DMS79 treated with DMSO at 0.1 percent for 48 hours (cell line): ENCODE measurements at regions not wholly inside any gene's neighbourhood (a gene's known extent, or its start where the extent isn't known, plus 50 kb on each side); places are given as distances from the start of the nearest gene placed in this dataset.
"Not testable (repeated sequence)": the region's sequence is repeated elsewhere in the genome, so short reads cannot be mapped to it uniquely, and the experiment has no call there.

Source experiments
- DNase-seq: peaks from one replicate; lab custom pipeline; 2025; lab: John Stamatoyannopoulos, UW

DNA sequence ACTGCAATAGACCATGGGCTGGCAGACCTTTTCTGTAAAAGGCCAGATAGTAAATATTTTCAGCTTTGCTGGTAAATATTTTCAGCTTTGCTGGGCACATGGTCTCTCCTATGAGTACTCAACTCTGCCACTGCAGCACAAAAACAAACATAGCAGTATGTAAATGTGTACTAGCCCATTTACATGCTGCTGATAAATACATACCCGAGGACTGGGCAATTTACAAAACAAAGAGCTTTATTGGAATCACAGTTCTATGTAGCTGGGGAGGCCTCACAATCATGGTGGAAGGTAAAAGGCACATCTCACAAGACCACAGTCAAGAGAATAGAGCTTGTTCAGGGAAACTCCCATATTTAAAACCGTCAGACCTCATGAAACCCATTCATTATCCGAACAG, 793.0 kb downstream of the EDEM1 start:
- no peak for DNase-seq

DNA sequence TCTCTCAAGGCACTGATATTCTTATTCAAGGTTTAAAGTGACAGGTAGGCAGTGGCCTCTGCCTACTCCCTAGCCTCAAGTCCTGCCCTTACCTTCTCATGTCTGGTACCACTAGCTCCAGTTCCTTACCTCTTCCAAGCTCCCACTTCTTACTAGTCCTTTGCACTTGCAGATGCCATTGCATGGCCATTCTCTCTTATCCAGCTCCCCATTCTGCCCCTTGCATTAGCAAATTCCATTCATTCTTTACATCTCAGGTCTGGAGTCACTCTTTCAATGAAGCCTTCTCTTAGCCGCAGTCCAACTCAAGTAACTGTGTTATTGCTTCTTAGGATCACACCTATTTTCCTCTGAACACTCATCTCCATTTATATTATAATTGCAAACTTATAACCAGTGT, 807.1 kb downstream of the EDEM1 start:
- no peak for DNase-seq

DNA sequence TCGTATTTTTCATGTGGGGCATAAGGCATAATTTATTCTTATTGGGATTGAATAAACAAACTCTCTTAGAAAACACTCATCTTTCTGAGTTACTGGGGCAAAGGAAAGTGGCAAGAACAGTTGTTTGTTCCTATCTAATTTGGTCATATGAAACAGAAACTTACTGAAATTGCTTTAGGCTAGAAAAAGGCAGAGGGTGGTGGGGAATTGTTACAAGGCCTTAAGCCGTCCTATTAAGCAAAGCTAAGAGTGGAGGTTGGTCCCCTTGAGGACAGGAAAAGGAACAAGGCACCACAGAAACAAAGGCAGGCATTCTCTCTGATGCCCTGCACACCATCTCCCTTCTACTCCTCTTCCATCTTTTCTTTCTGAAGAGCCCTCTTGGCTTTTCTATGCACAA, 830.9 kb downstream of the EDEM1 start:
- DNase-seq, result no peak

DNA sequence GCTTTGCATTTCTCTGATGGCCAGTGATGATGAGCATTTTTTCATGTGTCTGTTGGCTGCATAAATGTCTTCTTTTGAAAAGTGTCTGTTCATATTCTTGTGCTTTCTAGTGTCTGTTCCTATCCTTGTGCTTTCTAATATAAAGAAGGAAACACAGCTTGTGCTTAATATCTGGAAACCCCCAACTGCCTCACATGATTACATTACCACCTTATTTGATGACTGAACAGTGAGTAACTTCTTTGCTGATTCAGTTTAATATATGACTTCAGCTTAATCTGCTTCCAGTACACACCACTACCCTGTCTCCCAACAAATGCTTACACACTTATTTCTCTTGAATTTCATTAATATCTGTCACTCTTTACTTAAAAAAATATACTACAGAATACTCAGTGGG, 835.1 kb downstream of the EDEM1 start:
- DNase-seq, result no peak

DNA sequence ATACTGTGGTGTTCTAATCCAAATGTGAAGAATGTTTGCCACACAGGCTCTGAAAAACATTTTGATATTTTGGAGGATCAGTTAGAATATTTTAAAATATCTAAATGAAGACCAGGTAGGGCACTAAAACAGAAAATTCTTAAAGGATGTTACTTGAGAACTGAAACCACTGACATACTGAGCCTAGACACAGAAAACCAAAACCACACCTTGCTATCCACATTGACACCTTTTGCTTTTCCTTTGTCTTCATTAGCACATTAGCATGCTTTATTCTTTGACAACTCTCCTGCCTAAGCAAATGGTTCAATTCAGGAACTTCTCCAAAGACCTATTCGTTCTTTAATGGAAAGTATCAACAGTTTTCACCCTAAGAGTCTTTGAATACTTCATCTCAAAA, 835.9 kb upstream of the GRM7 start:
- no peak for DNase-seq

DNA sequence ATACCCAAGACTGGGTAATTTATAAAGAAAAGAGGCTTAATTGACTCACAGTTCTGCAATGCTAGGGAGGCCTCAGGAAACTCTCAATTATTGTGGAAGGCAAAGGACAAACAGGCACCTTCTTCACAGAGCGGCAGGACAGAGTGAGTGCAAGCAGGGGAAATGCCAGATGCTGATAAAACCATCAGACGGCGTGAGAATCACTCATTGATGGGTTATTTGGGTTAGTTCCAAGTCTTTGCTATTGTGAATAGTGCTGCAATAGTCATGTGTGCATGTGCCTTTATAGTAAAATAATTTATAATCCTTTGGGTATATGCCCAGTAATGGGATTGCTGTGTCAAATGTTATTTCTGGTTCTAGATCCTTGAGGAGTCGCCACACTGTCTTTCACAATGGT, 830.3 kb upstream of the GRM7 start:
- not testable (repeated sequence) for DNase-seq

DNA sequence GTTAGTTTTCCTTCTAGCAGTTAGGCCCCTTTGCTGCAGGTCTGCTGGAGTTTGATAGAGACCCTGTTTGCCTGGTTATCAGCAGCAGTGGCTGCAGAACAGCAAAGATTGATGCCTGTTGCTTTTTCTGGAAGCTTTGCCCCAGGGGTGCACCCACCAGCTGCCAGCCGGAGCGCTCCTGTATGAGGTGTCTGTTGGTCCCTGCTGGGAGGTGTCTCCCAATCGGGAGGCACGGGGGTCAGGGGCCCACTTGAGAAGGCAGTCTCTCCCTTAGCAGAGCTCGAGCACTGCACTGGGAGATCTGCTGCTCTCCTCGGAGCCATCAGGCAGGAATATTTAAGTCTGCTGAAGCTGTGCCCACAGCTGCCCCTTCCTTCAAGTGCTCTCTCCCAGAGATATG, 825.3 kb upstream of the GRM7 start:
- DNase-seq, result no peak

DNA sequence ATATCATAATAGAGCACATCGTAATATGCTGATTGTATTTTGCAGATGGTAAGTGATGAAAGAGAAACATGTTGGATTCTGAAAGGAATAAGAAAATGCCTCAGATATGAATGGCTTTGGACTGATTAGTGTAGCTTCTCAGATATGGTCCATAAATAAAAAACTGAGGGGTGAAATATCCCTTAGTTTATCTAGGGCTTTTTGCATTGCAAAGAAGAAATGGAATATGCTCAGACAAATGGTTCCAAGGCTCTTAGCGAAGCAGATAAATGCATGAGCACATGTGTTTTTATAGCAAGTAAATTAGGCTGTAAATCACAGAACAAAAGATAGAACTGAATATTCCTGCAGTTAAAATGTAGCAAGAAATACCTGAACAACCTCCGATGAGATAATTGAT, 820.9 kb upstream of the GRM7 start:
- peak; percentile 5 for DNase-seq

DNA sequence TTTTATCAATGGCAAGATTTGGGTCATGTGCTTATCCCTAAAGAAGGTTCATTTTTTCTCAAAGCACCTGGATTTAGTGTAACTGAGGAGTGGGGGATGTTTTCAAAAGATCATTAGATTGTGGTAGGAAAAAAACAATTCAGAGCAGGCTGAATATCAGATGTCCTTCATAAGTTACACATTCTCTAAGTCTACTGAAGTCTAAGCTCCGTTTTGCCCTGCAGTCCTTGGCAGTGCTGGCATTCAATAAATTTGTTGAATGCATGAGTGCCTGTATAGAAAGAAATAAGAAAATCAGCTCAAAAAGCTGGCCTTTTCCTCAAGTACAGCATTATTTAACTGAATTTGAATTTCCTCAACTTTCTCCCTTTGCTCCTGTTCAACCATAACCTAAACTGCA, 819.0 kb upstream of the GRM7 start:
- DNase-seq, result no peak

DNA sequence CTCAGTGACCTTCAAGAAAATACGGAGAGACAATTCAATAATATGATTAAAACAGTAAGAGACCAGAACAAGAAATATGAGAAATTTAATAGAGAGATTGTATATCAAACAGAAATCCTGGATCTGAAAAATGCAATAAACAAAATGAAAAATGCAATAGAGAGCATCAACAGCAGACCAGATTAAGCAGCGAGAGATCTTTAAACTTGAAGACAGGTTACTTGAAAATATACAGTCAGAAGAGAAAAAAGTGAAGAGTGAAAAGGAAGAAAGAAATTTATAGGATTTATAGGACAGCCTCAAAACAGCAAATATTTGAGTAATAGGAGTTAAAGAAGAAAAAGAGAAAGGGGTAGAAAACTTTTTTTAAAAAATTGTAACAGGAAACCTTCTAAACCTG, 813.9 kb upstream of the GRM7 start:
- DNase-seq, result no peak

DNA sequence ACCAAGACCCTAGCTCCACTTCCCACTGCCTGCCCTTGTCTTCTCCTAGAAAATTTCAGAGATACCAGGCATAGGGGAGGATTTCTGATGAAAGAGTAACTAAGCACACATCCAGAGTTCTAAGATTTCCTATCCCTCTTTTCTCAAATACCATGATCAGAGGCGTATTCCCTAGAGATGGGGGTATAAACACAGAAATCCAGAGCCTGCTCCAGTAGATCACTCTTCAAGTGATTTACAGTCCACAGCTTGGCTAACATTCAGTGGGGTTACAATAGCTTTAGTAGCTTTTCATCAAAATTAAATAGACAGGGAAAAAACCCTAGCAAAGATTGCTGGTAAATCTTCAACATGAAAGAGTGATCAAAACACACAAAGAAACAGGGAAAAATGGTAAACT, 800.7 kb upstream of the GRM7 start:
- DNase-seq, result no peak

DNA sequence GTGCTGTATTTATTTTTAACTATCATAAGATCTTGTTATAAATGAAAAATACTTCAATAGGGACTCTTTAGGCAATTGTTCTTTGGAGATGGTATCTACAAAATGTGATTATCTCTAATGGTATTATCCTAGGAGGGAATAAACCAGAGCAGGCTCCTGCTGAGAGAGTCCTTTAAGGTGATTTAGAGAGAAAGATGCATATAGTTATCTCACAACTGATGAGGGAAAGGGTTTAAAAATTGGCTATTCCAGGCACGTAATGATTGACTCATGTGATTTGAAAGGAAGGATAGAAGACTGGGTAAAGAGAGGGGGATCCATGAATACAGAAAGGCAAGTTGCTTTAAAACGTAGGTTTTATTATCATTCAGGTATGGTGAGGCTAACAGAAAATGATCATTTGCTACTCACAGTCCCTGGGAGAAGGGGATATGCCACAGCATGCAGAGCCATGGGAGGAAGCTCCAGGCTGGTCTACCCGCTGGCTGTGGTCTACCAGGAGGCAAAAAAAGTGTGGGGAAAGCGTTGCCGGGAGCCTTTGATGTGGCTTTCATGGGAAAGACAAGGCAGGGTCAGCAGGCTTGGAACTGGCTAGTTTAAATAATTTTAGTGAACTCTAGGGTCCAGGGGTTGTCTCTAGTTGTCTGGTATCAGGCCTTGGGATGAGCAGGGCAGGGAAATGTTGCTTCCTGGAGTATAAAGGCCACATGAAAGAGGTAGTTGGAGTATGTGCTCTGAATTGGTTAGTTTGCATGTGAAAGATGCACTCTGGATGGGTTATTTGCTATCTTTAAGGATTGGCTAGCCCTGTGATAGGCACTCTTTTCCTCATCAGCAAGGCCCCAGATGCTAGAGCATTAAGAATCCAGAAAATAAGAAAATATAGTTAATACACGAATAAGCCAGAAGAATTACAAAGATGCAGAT, 798.4 kb upstream of the GRM7 start:
- DNase-seq, result no peak

DNA sequence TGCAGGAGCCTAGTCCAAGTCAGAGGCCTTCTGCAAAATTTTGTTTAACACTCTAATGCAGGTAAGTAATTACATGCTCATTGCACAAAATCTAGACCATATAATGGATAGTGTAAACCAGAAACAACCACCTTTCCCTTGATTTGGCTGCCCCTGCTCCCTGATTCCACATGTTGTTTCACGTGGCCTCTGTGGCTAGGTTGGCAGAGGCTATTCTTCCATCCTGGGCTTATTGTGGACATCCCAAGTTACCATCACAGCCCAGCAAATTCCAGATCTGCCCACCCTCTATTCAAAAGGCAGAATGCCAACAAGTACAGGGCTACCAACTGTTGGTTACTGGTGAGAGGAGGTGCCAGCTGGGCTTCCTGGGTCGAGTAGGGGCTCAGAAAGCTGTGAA, 794.5 kb upstream of the GRM7 start:
- no peak for DNase-seq

DNA sequence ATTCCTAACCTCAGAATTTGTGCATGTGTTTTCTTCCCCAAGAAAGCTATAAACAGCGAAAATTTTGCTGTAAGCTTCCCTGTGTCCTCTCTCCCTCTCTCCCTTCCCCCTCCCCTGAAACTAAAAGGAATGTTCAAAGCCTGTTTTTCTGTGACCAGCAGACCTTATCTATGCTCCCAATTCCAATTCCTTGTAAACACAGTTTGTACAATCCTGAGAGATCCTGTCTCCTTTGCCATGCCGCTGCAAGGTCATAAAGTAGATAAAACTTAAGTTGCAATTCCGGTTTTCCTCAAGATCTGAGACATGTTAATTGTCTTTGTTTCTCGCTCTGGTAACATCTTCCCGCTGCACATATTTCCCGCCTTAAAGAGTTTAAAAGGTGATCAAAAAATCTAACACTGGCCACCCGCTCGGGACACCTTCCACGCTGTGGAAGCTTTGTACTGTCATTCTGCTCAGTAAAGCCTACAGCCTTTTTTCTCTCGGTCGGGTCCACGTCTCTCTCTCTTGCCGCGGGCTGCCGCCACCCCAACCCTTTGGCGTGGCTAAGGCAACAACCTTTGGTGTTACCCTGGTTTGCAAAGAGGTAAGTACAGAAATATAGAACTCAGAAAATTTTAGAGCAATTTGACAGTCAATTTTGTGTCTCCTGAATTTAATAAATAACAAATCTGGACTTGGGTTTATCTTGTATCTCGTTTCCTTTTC, 793.9 kb upstream of the GRM7 start:
- not testable (repeated sequence) for DNase-seq

DNA sequence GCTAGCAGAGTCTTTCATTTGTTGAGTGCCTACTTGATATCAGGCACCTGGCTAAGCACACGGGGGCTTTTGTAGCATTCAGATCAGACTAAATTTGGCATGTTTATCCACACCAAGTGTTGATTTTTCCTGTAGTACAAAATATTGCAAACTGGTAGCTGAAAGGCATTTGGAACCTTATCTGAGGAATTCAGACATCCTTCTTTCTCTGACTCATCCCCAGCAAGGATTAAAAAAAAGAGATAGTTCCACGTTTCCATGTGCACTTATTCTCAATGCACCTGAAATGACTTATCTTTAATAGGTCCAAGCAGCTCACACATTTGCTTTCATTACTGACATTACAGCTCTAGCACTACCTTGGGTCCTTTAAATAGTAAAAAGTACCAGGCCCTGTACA, 786.0 kb upstream of the GRM7 start:
- DNase-seq, result no peak

DNA sequence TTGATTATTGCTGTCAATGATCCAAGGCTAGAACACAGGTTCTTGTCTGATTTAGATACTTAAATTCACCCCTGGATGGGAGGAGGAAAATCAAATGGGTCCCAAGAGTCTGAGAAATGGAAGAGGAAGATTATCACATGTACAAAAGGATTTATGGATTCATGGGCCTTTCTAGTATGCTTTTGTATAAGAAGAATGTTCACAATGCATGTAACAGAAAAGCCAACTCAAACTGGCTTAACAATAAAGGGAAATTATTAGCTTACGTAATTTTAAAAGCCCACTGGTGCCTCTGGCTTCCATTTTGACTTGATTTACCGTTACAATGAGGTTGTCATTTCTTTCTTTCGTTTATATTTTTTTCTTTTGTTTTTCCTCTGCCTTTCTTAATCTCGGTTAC, 782.5 kb upstream of the GRM7 start:
- DNase-seq, result no peak

DNA sequence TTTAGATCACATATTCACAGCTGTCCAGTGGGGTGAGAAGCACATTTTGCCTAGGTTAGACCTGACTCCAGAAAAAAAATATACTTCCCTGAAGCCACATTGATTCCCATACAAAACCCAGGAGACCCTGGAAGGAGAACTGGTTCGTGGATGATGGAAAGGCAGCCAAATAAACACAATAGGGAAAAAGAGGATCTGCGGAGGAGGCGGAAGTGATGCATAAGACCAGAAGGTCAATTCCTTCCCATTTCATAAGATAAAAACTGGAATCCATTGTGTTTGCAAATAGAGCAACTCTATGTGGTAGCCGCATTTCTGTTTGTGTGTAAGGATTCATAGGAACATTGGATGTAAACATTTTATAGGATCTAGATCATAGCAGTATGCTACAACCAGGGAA, 781.9 kb upstream of the GRM7 start:
- DNase-seq, result no peak

DNA sequence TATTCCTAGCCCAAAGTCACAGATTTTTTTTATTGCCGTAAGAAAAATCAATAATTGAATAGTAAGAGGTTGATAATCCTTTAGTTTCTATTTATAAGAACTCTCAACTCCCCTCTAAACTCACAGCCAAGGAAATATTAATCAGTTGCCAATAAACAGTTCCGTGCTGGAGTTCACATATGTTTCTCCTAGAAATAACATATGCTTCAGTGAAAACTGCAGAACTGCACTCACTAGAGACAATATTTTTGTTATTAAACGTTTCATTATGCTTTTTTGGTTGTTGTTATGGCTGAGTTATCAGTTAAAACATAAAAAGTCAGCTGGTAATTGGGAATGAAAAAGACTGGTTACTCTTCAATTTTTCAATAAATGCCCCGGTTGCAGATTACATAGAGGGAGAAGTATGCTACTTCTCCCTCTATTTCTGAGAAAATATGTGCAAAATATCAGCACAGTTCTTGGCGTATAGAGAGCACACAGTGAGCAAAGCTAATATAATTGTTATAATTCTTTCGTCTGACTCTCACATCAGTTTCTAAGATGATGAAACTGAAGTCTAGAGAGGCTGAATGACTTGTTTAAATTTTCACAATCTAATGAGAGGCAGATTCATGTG, 781.2 kb upstream of the GRM7 start:
- no peak for DNase-seq

DNA sequence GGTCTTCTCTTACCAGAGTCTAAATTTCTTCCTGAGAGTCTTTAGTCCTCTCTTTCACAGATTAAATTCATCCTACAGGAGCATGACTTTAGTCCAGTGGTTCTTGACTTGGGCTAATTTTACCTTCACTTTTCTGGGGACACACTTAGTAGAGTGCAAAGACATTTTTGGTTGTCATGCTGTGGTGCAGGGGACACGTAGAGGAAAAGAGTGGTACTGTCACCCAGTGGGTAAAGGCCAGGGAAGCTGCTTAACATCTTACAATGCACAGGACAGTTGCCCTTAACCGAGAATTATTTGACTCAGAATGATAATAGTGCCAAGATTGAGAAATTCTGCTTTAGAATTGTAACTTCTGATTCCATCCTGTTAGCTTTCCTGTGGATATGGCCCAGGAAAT, 772.5 kb upstream of the GRM7 start:
- no peak for DNase-seq

DNA sequence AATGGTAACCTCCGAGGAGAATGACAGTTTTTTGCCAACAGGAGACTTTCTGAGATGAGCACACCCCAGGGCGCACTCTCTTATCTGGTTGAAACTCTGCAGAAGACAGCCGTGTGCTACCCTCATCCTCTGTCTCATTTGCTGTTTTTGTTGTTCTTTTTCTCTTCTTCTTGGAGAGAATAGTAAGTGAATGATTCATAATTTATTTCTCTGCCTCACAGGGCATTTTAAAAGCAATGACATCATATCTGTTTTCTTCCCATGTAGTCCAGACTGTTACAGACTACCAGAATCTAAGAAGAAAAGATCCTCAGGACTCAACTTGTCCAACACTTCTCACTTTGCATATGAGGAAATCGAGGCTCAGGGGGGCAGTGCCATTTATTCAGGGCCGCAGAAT, 771.1 kb upstream of the GRM7 start:
- no peak for DNase-seq

DNA sequence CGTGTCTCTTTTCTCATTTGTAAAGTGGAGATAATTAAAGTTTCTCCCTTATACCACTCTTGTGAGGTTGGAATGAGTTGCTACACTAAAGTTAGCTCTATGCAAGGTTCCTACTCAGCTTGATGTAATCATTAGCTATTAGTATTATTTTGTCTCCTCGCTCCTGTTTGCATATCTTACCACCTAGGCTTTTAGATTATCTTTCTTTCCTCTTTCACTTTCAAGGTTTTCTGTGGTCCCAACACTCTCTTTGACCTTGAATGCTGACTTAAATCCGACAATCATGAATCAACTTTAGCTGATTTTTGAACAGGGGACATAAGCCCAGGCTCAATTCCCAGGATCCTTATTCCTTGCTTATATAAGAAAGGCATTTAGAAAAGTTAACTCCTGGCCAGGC, 769.7 kb upstream of the GRM7 start:
- DNase-seq, result no peak

DNA sequence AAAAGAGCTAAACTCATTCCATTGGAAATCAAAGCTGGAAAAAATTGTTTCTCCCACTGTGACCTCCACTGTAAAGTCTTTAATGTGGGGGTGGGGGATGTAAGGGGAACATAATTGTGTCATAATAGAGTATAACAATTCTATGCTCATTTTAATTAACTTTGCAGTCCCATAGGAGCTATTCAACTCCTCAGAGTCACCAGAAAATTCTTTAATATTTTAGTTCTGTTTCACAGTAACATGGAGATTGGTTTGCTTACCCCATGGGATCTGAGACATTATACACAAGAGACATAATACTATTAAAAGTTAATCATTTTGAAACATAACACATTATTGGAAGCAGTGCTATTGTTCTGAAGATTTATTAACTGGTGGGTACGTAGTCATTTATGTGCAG, 765.9 kb upstream of the GRM7 start:
- no peak for DNase-seq

DNA sequence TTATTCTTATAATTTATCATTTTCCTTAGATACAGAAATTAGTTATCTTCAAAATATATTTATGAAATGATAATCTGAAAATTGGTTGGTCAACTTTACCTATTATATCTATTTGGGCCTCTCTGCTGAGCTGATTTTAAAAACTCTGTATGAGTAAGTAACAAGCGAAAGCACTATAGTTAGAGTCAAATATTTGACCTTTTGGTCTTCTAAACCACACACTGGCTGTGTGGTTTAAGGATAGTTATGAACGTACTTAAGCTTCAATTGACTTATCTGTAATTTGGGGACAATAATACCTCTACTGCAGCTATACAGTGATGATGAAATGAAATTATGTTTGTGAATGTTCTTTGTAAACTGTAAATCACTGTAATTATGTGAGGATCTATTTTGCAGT, 763.9 kb upstream of the GRM7 start:
- no peak for DNase-seq
